ENCODE measurements at regions not wholly inside any gene's neighbourhood (a gene's known extent, or its start where the extent isn't known, plus 50 kb on each side); places are given as distances from the start of the nearest gene placed in this dataset.

DNA sequence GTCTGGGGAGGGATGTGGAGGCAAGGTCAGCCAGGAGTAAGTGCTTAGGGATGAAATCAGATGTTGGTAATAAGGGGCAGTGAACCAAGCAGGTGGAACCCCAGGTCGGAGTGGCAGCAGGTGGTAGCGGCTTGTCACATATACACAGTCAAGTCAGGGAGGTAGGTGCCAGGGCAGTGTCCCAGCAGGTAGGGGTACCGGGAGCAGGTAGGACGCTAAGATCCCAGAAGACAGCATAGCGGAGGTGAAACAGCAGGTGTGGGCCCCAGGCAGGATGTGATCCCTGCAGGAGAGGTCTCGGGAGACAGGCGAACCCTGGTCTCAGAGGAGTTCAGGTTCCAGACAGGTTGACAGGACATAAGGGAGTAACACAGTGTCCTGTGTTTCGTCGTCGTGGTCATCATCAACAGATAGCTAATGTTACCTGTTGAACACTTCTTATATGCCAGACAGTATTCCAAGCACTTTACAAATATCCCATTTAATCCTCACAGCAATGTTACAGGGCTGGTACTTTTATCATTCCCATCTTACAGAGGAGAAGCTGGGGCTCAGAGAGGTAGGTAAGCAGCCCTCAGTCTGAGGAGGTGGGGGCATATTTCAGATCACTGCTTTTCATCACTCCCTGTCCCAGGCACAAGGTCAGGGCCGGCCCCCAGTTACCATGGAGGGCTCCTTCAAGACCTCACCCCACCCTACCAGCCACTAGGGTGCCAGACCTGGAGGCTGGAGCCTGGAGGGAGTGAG is 241.6 kb downstream of the UACA start:
- TF ChIP-seq, protein P1, sequence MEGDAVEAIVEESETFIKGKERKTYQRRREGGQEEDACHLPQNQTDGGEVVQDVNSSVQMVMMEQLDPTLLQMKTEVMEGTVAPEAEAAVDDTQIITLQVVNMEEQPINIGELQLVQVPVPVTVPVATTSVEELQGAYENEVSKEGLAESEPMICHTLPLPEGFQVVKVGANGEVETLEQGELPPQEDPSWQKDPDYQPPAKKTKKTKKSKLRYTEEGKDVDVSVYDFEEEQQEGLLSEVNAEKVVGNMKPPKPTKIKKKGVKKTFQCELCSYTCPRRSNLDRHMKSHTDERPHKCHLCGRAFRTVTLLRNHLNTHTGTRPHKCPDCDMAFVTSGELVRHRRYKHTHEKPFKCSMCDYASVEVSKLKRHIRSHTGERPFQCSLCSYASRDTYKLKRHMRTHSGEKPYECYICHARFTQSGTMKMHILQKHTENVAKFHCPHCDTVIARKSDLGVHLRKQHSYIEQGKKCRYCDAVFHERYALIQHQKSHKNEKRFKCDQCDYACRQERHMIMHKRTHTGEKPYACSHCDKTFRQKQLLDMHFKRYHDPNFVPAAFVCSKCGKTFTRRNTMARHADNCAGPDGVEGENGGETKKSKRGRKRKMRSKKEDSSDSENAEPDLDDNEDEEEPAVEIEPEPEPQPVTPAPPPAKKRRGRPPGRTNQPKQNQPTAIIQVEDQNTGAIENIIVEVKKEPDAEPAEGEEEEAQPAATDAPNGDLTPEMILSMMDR (IDR thresholded peaks at IDR 0.05), result no peak
- TF ChIP-seq EZH2 (IDR thresholded peaks at IDR 0.05), result no peak
